ENCODE measurements at regions not wholly inside any gene's neighbourhood (a gene's known extent, or its start where the extent isn't known, plus 50 kb on each side); places are given as distances from the start of the nearest gene placed in this dataset.

- TF ChIP-seq CHD7 (IDR thresholded peaks at IDR 0.05; ENCODE audit: insufficient replicate concordance, low read length) (no peak), TCF12 (IDR thresholded peaks at IDR 0.05; ENCODE audit: low read depth, low read length) (no peak), TBP (IDR thresholded peaks at IDR 0.05; ENCODE audit: low read depth, low read length) (no peak), MAFK (IDR thresholded peaks at IDR 0.05; ENCODE audit: low read depth, low read length) (no peak), SRF (IDR thresholded peaks at IDR 0.05; ENCODE audit: low read depth, low read length) (no peak), NANOG (IDR thresholded peaks at IDR 0.05; ENCODE audit: insufficient read depth, low read depth, low read length, poor library complexity, severe bottlenecking) (no peak), CTCF (IDR thresholded peaks at IDR 0.05; ENCODE audit: control extremely low read depth in 1 of 3, insufficient read depth in 1 of 3, low read depth in 1 of 3, low read length in 3 of 3) (no peak), RXRA (IDR thresholded peaks at IDR 0.05; ENCODE audit: insufficient read depth, low read depth, low read length) (no peak), SIRT6 (IDR thresholded peaks at IDR 0.05; ENCODE audit: low read length) (no peak), RFX5 (IDR thresholded peaks at IDR 0.05; ENCODE audit: borderline replicate concordance, low read depth, low read length) (no peak)
These were observed 386.6 kb upstream of the CPEB2 start (continued) for GRCh38 chr4:14615671-14616070.

Data from H1 (cell line).